Upper lobe of left lung (tissue), 6 donors: ENCODE measurements at regions not wholly inside any gene's neighbourhood (a gene's known extent, or its start where the extent isn't known, plus 50 kb on each side); places are given as distances from the start of the nearest gene placed in this dataset.

ENCODE experiments used
- ATAC-seq, 2 donors: fragments of 200-7000 bp; cut with Tn5 transposase; one replicate each; pipeline ENCODE4 v1.9.1; 2022; ENCODE audit warnings: mild to moderate bottlenecking in 2 of 2, moderate library complexity in 2 of 2; ENCODE audit not compliant: low FRiP score in 2 of 2
- DNase-seq, 2 donors: peaks; one replicate each; pipeline ENCODE4 v3.0.0-alpha.2; 2019 to 2020
- H3K27ac ChIP-seq, 4 donors: fragments of 200-600 bp; sonication (generic); one replicate each; pipeline ENCODE4 v1.5.1; 2016 to 2019
- H3K27me3 ChIP-seq, 4 donors: fragments of 200-600 bp; sonication (generic); one replicate each; pipeline ENCODE4 v1.5.1; 2017 to 2019
- H3K36me3 ChIP-seq, 4 donors: fragments of 200-600 bp; sonication (generic); one replicate each; pipeline ENCODE4 v1.5.1; 2016 to 2019
- H3K4me1 ChIP-seq, 4 donors: fragments of 200-600 bp; sonication (generic); one replicate each; pipeline ENCODE4 v1.5.1; 2018 to 2019
- H3K4me3 ChIP-seq, 4 donors: fragments of 200-600 bp; sonication (generic); one replicate each; pipeline ENCODE4 v1.5.1; 2017 to 2019; ENCODE audit warnings: mild to moderate bottlenecking in 2 of 4, moderate library complexity in 1 of 4
- H3K9me3 ChIP-seq, 4 donors: fragments of 200-600 bp; sonication (generic); one replicate each; pipeline ENCODE4 v1.5.1; 2018 to 2019
- CTCF ChIP-seq, 6 experiments: fragments of 450-650 bp in 4 of 6; fragments of 200-600 bp in 2 of 6; sonication (generic) in 2 of 6; IDR thresholded peaks; one replicate each; pipeline ENCODE4 v1.5.1; 2016 to 2019; ENCODE audit warnings: antibody characterized with exemption in 6 of 6
- EP300 ChIP-seq, 4 donors: sonication (generic); formaldehyde crosslinking; IDR thresholded peaks; one replicate each; pipeline ENCODE4 v1.5.1; 2017; ENCODE audit warnings: antibody characterized with exemption in 4 of 4, control low read depth in 2 of 4
- POLR2A ChIP-seq, 4 donors: fragments of 450-650 bp; IDR thresholded peaks; one replicate each; pipeline ENCODE4 v1.5.1; 2016 to 2017; ENCODE audit warnings: antibody characterized with exemption in 4 of 4, mild to moderate bottlenecking in 2 of 4
- POLR2AphosphoS5 ChIP-seq, 2 donors: sonication (generic); formaldehyde crosslinking; IDR thresholded peaks; one replicate each; pipeline ENCODE4 v1.5.1; 2017; ENCODE audit warnings: antibody characterized with exemption in 2 of 2
- WGBS, 2 donors: methylation state at CpG; one replicate each; pipeline ENCODE4 v1.1.5; 2017 to 2018; 5-methylcytosine and 5-hydroxymethylcytosine counted together
- donor health status: DM: no; HTN: no; CAD: no; lungs with moderate emphysema.
- donor health status: DM: no; HTN: yes; CAD: no; lungs with severe emphysema.

GRCh38 chr6:160831739-160832138 is 129.7 kb downstream of the PLG start:
- no peak for ATAC-seq
- WGBS, 2 donors = 28 to 43% methylated on average over 1 of the region's 1 CpG
- H3K9me3 ChIP-seq = no peaks in the 10 kb centered on the region

GRCh38 chr6:160832422-160832821 is 130.4 kb downstream of the PLG start:
- no peaks in the 10 kb centered on the region for H3K9me3 ChIP-seq
- DNase-seq = no peak
- H3K4me1 ChIP-seq = no peaks in the 10 kb centered on the region
- H3K27me3 ChIP-seq = no peaks in the 10 kb centered on the region
- H3K36me3 ChIP-seq = no peaks in the 10 kb centered on the region
- 80 to 82% methylated on average over 2 of the region's 2 CpGs for WGBS, 2 donors
- H3K27ac ChIP-seq = no peak overlapping the region
- ATAC-seq = no peak
- no peak for TF ChIP-seq POLR2A (IDR thresholded peaks at IDR 0.05)
- TF ChIP-seq EP300 (IDR thresholded peaks at IDR 0.05) = no peak
- TF ChIP-seq POLR2AphosphoS5 (IDR thresholded peaks at IDR 0.05) = no peak
- TF ChIP-seq CTCF (IDR thresholded peaks at IDR 0.05) = no peak
- H3K4me3 ChIP-seq = no peak overlapping the region

More at GRCh38 chr6:160831739-160832138, 129.7 kb downstream of the PLG start:
- Histone ChIP-seq H3K27me3 (no peaks in the 10 kb centered on the region), H3K36me3 (no peaks in the 10 kb centered on the region), H3K4me1 (no peaks in the 10 kb centered on the region), H3K27ac (no peak overlapping the region), H3K4me3 (no peak overlapping the region)
- TF ChIP-seq CTCF (IDR thresholded peaks at IDR 0.05) = no peak
- DNase-seq = no peak

GRCh38 chr6:160837146-160837545 is 135.1 kb downstream of the PLG start:
- H3K36me3 ChIP-seq = no peaks in the 10 kb centered on the region
- ATAC-seq = no peak
- no peaks in the 10 kb centered on the region for H3K4me1 ChIP-seq
- H3K9me3 ChIP-seq = no peaks in the 10 kb centered on the region
- WGBS, 2 donors = 85 to 86% methylated on average over 13 of the region's 13 CpGs
- H3K27me3 ChIP-seq = no peaks in the 10 kb centered on the region
- TF ChIP-seq POLR2A (IDR thresholded peaks at IDR 0.05) (no peak), POLR2AphosphoS5 (IDR thresholded peaks at IDR 0.05) (no peak), CTCF (IDR thresholded peaks at IDR 0.05) (no peak), EP300 (IDR thresholded peaks at IDR 0.05) (no peak)
- H3K27ac ChIP-seq = no peak overlapping the region
- H3K4me3 ChIP-seq = no peak overlapping the region
- DNase-seq = peak in 1 of 2 donors; percentile 17

- DNase-seq = no peak
- no peaks in the 10 kb centered on the region for H3K4me1 ChIP-seq
- H3K36me3 ChIP-seq = no peaks in the 10 kb centered on the region
- no peak overlapping the region for H3K4me3 ChIP-seq
- WGBS, 2 donors = 82 to 83% methylated on average over 5 of the region's 5 CpGs
- no peak overlapping the region for H3K27ac ChIP-seq
- no peaks in the 10 kb centered on the region for H3K27me3 ChIP-seq
- ATAC-seq = no peak
- no peak for TF ChIP-seq EP300 (IDR thresholded peaks at IDR 0.05)
- TF ChIP-seq POLR2AphosphoS5 (IDR thresholded peaks at IDR 0.05) = no peak
- TF ChIP-seq POLR2A (IDR thresholded peaks at IDR 0.05) = no peak
- no peak for TF ChIP-seq CTCF (IDR thresholded peaks at IDR 0.05)
- H3K9me3 ChIP-seq = no peaks in the 10 kb centered on the region
Observed at GRCh38 chr6:160851031-160851430, 140.5 kb upstream of the MAP3K4 start.

- Histone ChIP-seq H3K9me3 (no peaks in the 10 kb centered on the region), H3K27me3 (no peaks in the 10 kb centered on the region), H3K27ac (no peak overlapping the region), H3K4me1 (no peaks in the 10 kb centered on the region), H3K4me3 (no peak overlapping the region), H3K36me3 (no peaks in the 10 kb centered on the region)
- WGBS, 2 donors = 85 to 87% methylated on average over 7 of the region's 7 CpGs
- no peak for DNase-seq
- TF ChIP-seq CTCF (IDR thresholded peaks at IDR 0.05) (no peak), POLR2A (IDR thresholded peaks at IDR 0.05) (no peak), POLR2AphosphoS5 (IDR thresholded peaks at IDR 0.05) (no peak), EP300 (IDR thresholded peaks at IDR 0.05) (no peak)
- ATAC-seq = no peak
Observed at GRCh38 chr6:160853946-160854345, 137.6 kb upstream of the MAP3K4 start.
